ENCODE measurements at regions not wholly inside any gene's neighbourhood (a gene's known extent, or its start where the extent isn't known, plus 50 kb on each side); places are given as distances from the start of the nearest gene placed in this dataset.

- Histone ChIP-seq H3K36me3 (ENCODE audit: control insufficient read depth, insufficient read depth, low read length) (no peaks in the 10 kb centered on the region), H3K4me1 (no peaks in the 10 kb centered on the region), H2AFZ (no peak overlapping the region), H3K27me3 (ENCODE audit: control insufficient read depth, insufficient read depth, low read length) (no peaks in the 10 kb centered on the region), H3K27ac (no peak overlapping the region), H3K4me2 (ENCODE audit: low read length) (no peak overlapping the region), H3K79me2 (no peaks in the 10 kb centered on the region), H3K9me3 (ENCODE audit: control insufficient read depth, low read length) (no peaks in the 10 kb centered on the region), H3K9ac (no peak overlapping the region), H3K4me3 (ENCODE audit: low read depth, low read length) (no peak overlapping the region)
- no peak for TF ChIP-seq CTCF (IDR thresholded peaks at IDR 0.05)
These were observed 125.8 kb upstream of the NFIA start for GRCh38 chr1:60956520-60956919.

- H3K36me3 ChIP-seq (ENCODE audit: control insufficient read depth, insufficient read depth, low read length): no peaks in the 10 kb centered on the region
- no peak for TF ChIP-seq CTCF (IDR thresholded peaks at IDR 0.05)
- H3K4me1 ChIP-seq: no peaks in the 10 kb centered on the region
- no peak overlapping the region for H3K4me3 ChIP-seq (ENCODE audit: low read depth, low read length)
- no peak overlapping the region for H3K4me2 ChIP-seq (ENCODE audit: low read length)
- no peak overlapping the region for H2AFZ ChIP-seq
- H3K9me3 ChIP-seq (ENCODE audit: control insufficient read depth, low read length): no peaks in the 10 kb centered on the region
- H3K27me3 ChIP-seq (ENCODE audit: control insufficient read depth, insufficient read depth, low read length): no peaks in the 10 kb centered on the region
- H3K79me2 ChIP-seq: no peaks in the 10 kb centered on the region
- H3K27ac ChIP-seq: no peak overlapping the region
- H3K9ac ChIP-seq: no peak overlapping the region
These were observed 129.7 kb upstream of the NFIA start for GRCh38 chr1:60952612-60953111.

- Histone ChIP-seq H3K27ac (no peak overlapping the region), H3K4me1 (no peaks in the 10 kb centered on the region), H3K4me2 (ENCODE audit: low read length) (no peak overlapping the region), H2AFZ (no peak overlapping the region), H3K36me3 (ENCODE audit: control insufficient read depth, insufficient read depth, low read length) (no peaks in the 10 kb centered on the region), H3K27me3 (ENCODE audit: control insufficient read depth, insufficient read depth, low read length) (no peaks in the 10 kb centered on the region), H3K9me3 (ENCODE audit: control insufficient read depth, low read length) (no peaks in the 10 kb centered on the region), H3K79me2 (no peaks in the 10 kb centered on the region), H3K9ac (no peak overlapping the region), H3K4me3 (ENCODE audit: low read depth, low read length) (no peak overlapping the region)
- TF ChIP-seq CTCF (IDR thresholded peaks at IDR 0.05): no peak
These were observed 131.9 kb upstream of the NFIA start for GRCh38 chr1:60950224-60951063.

- Histone ChIP-seq H3K27ac (no peak overlapping the region), H3K9ac (no peak overlapping the region), H2AFZ (no peak overlapping the region), H3K4me1 (no peaks in the 10 kb centered on the region), H3K4me3 (ENCODE audit: low read depth, low read length) (no peak overlapping the region), H3K27me3 (ENCODE audit: control insufficient read depth, insufficient read depth, low read length) (no peaks in the 10 kb centered on the region), H3K79me2 (no peaks in the 10 kb centered on the region), H3K4me2 (ENCODE audit: low read length) (no peak overlapping the region), H3K36me3 (ENCODE audit: control insufficient read depth, insufficient read depth, low read length) (no peaks in the 10 kb centered on the region), H3K9me3 (ENCODE audit: control insufficient read depth, low read length) (no peaks in the 10 kb centered on the region)
- TF ChIP-seq CTCF (IDR thresholded peaks at IDR 0.05): no peak
These were observed 132.5 kb upstream of the NFIA start for GRCh38 chr1:60949826-60950197.
